NCI-H446 (cell line): ENCODE measurements at regions not wholly inside any gene's neighbourhood (a gene's known extent, or its start where the extent isn't known, plus 50 kb on each side); places are given as distances from the start of the nearest gene placed in this dataset.

Experiments
- DNase-seq, 2 experiments: peaks; one replicate each; lab custom pipeline; 2025; lab: John Stamatoyannopoulos, UW

DNA sequence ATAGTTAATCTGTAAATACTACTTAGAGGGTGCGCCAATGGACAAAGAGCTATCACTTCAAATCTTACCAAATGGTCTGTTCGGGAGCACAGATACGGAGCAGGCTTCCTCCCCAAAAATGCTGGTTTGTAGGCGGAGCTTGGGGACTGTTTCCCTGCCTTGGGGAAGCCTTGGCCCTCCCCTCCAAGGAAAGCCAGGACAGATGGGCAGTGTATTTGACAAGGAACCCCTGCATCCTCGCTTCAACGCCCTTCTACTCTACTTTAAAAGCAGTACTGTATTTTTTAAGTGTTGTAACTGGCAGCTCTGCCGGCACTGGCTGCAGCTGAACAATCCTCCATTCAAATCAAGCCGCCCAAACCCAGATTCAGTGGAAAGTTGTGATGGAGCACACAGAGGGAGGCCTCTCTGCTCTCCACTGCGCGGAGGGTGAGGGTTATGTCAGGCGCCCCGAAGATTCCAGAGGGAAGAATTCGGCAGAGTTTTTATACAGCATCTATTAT, 83.1 kb upstream of the FNDC3B start:
- no peak for DNase-seq

DNA sequence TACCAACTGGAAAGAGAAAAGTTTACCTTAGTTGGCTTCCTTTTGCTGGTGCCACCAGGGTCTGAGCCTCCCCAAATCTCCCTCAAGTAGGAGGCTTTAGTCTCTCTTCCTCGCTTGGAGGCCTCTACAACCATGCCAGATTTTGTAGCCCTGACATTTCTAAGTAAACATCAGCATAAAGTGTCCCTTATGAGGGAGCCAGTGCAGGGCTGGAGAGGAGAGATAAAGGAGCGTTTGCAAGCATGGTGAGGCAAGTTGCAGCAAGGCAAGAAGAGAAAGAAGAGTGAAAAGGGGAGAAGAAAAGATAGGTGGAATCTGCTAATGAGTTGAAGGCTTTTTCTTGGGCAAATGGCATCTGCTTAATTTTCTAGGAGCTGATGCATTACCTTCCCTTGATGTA, 82.7 kb upstream of the FNDC3B start:
- no peak for DNase-seq

DNA sequence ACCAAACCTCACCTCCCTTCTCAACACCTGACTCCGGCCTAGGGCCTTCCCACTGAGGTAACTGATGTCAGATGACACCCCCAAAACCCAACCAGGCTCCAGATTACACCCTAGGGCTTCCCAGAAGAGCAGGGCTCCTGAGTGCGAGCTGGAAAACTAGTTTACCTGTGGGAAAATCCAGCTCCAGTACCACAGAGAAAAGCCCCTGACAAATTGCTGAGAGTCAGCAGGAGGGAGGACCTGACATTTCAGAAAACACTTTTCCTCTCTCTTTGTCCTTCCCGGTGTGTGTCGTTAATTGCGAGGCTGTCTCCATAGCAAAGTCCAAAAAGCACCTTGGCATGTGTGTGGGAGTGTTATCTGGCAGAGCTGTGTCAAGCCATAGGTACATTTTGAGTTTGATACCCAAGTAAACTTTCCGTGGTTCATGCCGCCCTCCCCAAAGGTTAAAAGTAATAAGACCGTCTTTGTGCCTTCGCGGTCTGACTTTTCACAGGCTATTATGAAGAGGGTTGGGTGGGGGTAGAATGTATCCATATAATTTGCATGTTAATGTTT, 79.8 kb upstream of the FNDC3B start:
- DNase-seq = no peak

DNA sequence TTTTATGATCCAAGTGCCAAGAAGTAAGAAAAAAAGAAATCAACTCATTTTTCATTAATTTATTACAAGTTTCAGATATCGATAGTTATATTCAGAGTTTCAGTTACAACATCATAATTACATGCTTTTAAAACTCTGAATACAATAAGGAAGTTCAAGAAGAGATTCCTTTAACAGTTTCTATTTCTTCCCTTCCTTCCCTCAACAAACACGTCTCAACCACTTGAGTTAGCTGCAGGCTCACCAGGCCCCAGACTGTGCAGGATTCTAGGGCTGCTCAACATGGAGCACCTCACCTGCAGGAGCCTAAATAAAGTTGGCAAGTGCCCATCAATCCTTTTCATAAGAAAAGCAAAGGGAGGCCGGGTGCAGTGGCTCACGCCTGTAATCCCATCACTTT, 79.2 kb upstream of the FNDC3B start:
- DNase-seq = no peak

DNA sequence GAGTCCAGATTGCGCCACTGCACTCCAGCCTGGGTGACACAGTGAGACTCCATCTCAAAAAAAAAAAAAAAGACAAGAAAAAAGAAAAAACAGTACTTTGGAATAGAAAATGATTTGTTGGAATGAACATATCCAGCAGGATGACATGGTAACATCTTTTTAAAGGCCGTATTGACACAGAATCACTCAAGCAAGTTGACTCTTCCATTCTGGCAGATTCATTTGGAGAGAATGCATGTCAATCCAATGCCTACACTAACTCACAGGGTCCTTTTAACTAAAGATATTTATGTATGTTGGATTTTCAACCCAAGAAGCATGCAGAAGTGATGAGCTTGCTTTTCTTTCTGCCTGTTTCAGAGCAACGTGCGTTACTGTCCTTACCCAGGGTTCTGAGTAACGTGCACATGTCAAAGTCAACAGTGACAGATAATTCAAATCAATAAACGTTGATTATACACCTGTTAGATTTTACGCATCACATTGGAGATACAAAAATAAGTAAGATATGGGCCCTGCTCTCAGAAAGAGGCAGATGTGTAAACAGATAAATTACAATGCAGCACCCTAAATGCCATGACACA, 77.1 kb upstream of the FNDC3B start:
- DNase-seq = no peak

DNA sequence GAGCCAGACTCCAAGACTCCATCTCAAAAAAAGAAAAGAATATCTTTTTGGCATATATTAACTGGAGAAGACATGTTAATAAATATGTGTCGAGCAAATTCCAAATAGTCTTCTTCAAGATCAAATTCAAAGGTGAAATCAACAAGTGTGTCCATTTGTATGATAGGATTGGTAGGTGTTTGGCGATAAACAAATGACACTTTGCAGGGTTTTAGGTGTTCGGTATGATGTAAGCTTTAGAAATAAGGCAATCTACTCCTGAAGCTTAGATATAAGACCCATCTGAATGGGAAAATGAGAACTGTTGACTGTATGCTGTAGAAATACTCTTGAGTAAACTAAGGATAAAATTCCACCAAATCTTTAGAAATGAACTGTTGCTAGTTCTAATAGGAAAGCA, 75.8 kb upstream of the FNDC3B start:
- DNase-seq = no peak

DNA sequence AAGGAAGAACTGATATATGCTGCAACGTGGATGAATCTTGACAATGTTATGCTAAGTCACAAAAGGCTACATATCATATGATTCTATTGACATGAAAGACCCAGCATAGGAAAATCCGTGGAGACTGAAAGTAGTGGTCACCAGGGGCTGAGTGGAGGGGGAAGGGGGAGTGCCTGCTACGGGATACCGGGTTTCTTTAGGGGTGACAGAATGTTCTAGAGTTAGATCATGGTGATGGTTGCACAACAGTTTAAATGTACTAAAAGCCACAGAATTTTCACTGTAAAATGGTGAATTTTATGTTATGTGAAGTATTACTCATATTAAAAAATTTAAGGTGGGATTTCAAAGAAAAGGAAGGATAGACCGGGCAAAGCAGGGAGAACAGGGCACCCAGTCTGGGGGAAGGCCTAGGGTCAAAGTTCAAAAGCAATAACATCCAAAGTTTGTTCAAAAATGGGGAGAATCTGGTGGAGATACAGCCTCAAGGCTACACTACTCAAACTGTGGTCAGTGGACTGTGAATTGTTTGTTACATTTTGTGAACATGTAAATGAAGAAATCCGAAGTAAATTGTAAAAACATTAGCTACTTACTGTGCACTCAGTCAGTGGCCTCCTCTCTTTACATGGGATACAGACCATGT, 74.2 kb upstream of the FNDC3B start:
- no peak for DNase-seq

DNA sequence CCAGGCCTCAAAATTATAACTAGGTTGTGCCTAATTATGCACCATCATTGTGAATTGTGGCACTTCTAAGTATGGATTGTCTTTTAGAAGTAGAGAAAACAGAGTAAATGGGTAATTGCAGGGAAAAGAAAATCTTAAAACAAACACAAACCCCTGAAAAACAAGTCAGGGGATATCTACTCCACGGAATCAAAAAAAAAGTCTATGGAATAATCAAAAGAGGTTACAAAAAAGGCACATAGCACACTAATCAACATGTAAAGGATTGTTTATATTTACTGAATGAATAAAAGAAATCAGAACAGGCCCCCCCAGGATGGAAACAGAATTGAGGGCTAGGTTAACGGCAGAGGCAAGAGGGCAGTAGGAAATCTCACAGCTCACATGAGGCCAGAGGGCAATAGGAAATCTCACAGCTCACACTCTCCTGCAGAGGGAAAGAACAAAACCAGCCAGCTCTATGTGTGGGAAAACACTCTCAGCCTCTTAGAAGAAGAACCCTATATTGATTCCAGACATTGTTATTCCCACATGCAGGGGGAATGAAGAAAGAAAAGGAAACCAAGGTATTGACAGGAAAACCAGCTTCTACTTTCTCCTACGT, 72.7 kb upstream of the FNDC3B start:
- no peak for DNase-seq

DNA sequence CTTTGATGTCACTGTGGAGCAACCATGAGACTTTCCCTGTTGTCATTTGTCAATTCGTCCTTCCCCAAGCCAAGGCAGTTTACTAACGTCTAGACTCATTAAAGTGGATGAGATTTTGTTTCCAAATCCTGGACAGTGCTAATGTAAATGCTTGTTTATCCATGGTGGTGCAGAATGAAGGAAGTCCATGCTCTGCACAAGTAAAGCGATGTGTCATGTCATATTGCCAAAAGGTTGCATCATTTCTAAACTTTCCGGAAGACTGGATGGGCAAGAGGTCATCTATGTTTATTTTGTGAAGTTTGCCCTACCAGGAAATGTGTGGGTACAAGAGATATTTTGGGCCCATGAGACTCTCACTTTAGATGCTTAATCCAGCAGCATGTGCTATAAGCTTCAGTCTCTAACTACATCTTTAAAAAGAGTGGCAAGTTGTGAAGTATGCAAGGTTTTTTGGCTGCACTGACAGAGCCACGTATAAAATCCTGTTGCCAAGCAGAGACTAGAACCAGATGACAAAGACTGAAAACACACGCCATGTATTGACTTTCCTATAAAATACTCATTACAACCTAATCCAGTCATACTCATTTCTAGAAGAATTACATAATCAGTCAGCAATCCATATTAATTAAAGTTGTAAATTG, 72.1 kb upstream of the FNDC3B start:
- DNase-seq = peak in 1 of 2 experiments; percentile 33

DNA sequence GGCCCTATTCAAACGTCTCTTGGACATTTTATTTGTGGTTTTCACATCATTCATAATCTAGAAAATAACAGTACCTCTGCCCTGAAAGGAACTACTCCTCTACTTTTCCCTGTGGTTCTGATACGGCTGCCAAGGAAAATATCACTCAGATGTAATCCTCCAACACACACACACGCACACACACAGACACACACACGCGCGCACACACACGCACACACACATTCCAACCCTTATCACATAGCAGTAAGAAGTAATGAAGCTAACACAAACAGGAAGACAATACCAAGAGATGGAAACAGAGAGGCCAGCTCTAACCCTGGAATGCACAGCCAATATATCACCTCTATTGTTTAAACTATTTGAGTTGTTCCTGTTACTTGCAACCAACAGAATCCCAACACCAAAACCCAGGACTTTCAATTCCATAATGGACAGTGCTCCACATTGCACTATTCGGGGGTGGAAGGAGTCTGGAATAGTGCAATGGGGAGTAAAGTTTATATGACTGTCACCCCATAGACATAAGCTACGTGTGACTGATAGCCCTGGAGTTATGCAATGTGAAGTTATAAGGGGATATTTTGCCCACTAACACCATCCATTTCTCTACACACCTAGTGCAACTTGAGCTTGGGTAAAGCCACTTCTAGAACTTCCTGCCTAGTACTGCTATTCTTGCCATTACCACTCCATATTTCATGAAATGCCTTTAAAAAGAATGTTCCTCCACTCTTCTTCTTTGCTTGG, 71.3 kb upstream of the FNDC3B start:
- DNase-seq = no peak

DNA sequence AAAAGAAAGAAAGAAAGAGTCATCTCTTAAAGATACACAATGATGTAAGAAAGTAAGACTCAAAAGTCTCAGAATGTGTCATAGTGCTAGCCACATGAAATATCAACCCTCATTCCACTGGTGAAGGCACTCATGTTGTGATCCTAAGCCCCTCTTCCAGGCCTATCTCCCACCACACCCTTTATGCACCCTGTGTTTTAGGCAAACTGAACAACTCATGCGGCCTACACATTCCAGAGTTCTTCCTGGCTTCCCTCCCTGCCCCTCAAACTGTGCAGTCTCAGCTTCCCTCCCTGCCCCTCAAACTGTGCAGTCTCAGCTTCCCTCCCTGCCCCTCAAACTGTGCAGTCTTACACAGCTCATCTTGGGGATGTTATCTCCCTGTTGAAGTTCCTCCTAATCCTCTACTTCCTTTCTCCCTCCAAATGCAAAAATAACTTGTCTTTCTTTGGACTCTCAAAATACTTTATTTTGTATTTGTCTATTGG, 69.0 kb upstream of the FNDC3B start:
- no peak for DNase-seq

DNA sequence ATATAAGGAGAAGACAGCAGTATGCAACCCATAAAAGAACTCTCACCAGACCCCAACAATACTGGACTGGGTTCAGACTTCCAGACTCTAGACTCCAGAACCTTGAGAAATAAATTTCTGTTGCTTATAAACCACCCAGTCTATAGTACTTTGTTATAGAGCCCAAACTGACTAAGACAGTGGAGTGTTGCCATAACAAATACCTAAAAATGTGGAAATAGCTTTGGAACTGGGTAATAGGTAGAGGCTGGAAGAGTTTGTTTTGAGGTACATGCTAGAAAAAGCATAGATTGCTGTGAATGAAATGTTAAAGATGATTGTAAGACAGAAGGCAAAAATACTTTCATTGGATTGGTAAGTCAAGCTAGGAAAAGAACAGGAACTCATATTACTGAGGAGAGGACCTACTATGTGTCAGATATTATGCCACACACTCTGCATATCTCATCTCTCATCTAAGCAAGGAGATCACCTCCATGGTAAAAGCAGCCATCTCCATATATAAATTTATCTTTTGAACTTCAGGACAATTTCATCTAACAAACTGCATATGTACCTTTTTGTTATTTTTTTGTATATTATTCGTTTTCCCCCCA, 67.4 kb upstream of the FNDC3B start:
- DNase-seq = no peak

DNA sequence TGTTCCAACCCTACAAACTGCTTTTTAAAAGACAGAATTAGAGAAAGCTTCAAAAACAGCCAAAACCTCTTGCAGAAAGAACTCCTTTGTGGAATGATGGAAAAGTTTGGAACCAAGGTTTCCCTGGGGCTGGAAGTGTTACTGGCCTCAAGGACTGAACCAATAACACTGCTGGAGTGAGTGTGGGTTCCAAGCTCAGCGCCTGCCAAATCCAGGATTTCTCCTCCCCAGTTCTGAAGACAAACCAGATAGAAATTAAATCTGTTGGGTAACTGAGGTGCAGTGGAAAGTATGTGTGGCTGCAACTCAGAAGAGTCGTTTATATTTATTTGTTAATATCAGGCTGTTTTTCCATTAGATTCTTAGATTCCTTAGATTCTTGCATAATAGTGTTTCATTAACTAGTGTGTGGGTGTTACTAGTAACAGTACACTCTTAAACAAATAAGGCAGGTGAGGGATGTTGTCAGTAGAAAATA, 66.5 kb upstream of the FNDC3B start:
- no peak for DNase-seq

DNA sequence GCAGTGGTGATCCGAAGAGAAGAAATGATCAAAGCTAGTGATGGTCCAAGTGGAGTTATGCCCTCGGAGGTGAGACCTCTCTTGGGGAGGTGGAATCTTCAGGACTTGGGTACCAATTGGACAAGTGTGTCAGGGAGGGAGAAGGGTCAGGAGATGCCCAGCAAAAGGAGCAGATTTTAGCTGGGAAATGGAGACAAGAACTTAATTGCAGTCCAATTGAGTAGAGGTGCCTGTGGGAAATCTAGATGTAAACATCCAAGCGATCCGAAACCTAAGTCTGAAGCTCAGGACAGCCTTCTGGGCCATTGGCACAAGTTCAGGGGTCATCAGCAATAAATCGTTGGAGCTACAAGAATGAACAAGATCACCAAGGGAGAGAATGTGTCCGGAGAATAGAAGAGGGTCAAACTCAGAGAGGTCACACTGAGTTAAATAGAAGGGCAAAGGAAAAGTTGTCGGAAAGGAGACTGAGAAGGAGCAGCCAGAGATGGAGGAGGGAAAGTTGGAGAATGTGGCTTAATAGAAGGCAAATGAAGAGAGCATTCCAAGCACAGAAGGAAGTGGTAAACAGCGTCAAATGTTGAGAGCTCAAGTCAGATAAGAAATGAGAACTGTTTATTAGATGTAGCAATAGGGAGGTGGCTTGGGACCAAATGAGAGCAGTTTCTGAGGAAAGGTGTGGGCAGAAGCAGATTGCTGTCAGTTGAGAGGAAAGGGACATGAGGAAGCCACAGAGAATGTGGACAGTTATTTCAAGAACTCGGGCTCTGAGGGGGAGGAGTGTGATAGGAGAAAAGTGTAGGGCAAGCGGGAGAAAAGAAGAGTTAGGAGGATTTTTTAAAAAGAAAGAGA, 64.2 kb upstream of the FNDC3B start:
- no peak for DNase-seq

DNA sequence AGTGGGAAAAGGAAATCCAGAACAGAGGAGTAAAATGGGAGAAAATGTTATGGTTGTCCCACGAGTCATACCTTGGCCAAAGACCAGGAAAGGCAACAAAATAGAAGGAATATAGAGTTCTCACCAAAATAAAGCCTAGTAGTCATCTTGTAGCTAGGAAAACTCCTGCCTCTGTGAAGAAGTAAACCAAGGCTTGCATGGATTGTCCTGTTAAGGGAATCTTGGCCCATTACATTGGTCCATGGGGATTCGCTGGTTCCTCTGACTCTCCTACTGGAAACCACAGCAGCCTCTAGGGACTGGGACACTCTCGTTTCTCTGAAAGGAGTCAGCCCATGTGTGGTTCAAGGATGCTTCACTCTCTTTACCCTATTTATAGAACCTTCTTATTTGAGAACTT, 62.9 kb upstream of the FNDC3B start:
- DNase-seq = no peak

DNA sequence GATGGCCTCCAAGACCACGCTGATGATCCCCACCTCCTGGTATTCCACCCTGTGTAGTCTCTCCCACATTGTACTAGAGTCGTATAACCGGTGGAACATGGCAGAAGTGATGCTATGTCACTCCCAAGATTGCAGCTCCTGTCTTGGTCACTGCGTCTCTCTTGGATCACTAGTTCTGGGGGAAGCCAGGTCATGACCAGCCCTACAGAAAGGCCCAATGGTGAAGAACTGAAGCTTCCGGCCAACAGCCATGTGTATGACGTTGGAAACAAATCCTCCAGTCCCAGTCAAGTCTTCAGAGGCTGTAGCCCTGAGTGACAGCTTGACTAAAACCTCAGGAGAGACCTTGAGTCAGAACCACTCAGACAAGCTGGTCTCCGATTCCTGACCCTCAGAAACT, 61.9 kb upstream of the FNDC3B start:
- no peak for DNase-seq

DNA sequence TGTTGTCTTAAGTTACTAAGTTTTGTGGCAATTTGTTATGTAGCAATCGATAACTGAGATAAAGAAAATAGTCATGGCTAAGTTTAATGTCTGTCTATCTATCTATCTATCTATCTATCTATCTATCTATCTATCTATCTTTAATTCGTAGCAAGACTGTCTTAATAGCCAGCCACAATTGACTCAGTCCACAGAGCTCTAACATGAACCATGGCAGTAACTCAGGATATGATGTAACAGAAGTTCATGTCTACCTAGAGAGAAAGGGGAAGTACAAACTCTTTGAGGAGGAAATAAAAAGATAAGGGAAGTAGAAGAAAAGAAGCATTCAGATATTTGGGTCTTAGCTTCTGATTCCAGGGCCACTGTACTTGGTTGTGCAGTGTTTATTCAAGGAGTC, 61.5 kb upstream of the FNDC3B start:
- DNase-seq = no peak

DNA sequence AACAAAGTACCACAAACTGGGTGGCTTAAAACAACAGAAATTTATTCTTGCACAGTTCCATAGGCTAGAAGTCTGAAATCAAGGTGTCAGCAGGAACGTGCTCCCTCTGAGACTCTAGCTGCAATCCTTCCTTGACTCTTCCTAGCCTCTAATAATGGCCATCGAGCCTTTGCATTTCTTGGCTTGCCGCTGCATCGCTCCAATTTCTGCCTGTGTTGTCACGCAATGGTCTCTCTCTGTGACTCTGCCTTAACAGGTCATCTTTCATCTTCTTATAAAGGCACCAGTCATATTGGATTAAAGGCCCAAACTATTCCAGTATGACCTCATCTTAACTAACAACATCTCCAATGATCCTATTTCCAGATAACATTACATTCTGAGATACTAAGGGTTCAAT, 61.0 kb upstream of the FNDC3B start:
- no peak for DNase-seq

DNA sequence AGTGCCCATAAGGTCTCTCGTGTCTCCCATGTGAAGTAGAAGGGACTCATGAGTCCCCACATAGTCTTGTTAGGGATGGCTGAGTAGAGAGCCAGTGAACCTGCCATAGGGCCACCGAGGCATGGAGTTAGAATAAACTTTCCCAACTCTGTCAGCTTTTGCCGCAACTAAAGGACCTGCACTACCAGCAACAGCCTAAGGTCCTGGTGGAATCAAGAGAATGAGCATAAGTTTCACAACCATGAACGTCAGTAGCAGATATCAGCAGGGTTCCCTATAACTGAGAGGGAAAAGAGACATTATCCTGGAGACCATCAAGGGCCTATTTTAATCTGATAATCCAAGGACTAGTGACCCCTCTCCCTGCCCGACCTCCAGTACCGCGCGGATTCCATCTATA, 60.3 kb upstream of the FNDC3B start:
- no peak for DNase-seq

DNA sequence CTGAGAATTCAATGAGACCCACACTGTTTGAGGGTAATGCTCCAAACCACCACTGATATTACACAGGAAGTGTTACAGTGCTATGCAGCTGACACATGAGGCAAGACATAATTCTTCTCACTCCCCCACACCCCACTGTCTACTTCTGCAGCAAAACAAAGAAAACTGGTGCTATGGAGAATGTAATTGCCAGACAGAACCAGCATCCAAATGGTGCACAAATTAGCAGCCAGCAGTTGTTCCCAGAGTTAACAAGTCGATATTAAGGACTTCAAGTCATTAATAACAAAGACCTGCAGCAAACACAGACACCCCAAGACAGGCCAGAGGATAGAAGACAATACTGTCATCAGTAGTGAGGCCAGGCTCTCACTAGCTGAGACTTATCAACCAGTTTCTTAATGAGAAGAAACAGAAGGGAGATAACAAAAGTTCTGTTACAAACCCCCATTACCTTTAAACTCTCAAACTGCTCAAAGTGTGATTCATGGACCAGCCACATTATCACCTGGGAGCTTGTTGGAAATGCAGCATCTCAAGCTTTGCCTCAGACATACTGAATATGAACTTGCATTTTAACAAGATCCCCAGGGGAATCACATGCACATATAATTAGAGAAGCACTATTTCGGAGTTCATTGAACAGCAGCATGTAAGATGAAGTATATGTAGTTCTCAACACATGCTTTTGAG, 58.7 kb upstream of the FNDC3B start:
- no peak for DNase-seq
